NCI-H2107 treated with DMSO at 0.1 percent for 48 hours (cell line): ENCODE measurements at regions not wholly inside any gene's neighbourhood (a gene's known extent, or its start where the extent isn't known, plus 50 kb on each side); places are given as distances from the start of the nearest gene placed in this dataset.

Experiments used
- DNase-seq: peaks from one replicate; lab custom pipeline; 2025; ENCODE audit not compliant: unreplicated experiment; lab: John Stamatoyannopoulos, UW

GRCh38 chr7:95718577-95719410 lies 53.6 kb upstream of the DYNC1I1 start:
- DNase-seq, result peak; percentile 49

GRCh38 chr7:95716357-95717122 lies 55.8 kb upstream of the DYNC1I1 start:
- DNase-seq, result no peak

GRCh38 chr7:95715274-95715673 lies 57.1 kb upstream of the DYNC1I1 start:
- no peak for DNase-seq

- DNase-seq, result no peak
These were observed 61.6 kb upstream of the DYNC1I1 start for GRCh38 chr7:95710711-95711110.

- DNase-seq, result no peak
These were observed 71.4 kb upstream of the DYNC1I1 start for GRCh38 chr7:95700917-95701316.

DNA sequence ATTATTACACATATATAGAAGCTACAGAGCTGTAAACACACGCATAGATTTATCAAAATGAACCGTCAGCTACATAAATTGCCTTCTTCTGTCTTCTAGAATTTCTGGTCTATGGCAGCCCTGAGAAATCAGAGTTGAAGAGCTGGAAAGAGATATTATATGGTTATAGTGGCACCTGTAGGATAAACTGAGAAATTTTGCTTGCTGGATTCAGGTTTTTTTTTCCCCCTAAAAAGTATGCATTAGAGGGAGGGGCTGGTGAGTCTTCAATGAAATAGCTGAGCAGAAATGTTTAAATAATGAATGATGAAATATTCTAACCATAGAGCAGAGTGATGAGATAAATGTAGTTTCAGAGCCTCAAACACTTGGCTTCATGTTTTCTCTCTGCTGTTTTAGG lies 78.0 kb upstream of the DYNC1I1 start:
- no peak for DNase-seq

DNA sequence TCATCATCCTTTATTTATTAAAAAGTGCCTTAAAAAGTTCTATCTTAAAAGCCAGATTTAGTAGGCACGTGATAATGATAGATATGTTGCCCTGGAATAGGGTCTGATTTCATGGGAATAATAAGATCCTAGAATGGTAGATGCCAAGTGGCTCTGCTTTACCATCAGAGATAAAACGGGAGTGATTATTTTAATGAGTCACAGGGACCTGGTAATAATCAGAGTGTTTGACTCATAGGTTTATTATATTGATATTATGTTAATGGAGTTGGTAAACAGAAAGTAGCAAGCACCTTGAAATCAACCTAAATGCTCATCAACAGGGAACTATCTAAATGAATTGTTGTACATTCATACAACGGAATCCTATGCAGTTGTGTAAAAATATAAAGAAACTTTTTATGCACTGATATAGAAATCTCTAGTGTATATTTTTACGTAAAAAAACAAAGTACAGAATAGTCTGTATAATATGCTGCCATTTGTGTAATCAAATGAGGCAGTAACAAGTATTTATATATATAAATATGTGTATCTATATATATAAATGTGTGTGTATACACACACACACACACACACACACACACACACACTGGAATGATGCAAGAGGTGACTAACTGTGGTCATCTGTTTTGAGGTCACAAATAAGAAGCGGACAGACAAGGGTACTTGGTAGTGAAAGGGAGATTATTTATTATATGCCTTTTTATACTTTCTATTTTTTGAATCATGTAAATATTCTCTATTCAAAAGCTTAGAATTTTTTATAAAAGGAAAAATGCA lies 78.6 kb upstream of the DYNC1I1 start:
- DNase-seq, result no peak

- no peak for DNase-seq
These were observed 80.9 kb upstream of the DYNC1I1 start for GRCh38 chr7:95691464-95691863.

GRCh38 chr7:95690367-95690947 lies 81.9 kb upstream of the DYNC1I1 start:
- peak; percentile 71 for DNase-seq

DNA sequence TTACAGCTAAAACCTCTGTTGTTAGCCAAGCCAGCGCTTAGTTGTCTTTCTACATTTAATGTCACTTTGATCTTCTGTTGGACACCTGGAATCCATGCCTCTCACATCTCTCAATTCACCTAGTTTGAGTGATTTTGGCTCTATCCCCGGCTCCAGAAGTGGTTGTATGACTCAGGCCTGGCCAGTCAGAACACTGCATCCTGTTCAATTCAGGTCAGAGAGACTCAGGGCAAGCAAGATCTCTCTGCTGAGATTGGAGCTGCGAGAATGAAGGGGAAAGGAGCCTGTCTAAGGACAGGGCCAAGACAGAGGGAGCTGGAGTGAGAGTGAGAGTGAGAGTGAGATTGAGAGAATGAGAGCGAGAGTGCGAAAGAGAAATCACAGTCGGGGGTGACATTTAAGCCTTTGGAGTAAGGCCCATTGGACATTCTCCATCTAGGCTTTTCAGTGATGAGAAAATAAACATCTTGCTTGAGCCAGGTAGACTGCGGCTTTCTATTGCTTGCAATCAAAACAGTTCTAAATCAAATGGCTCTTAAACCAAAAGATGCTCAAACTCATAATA lies 83.3 kb upstream of the DYNC1I1 start:
- DNase-seq, result no peak

- DNase-seq, result peak; percentile 30
These were observed 84.5 kb upstream of the DYNC1I1 start for GRCh38 chr7:95687759-95688343.

- DNase-seq, result peak; percentile 86
These were observed 86.2 kb upstream of the DYNC1I1 start for GRCh38 chr7:95686109-95686508.

DNA sequence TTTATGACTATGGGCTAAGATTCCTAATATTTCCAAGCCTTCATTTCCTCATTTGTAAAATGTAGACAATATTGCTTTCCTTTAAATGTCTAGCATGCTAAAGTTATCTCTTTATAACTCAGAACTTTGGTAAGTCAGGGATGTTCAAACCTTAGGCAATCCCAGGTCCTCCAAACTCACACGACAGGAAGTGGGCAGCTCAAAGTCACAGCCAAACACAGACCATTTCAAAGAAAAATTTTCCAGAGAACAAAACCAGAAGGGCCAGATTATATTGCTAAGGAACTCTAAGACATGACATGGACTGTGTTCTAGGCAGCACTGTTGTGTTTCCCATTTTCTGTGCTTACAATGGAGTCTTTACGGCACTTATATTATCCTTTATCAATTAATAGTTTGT lies 87.8 kb upstream of the DYNC1I1 start:
- no peak for DNase-seq

DNA sequence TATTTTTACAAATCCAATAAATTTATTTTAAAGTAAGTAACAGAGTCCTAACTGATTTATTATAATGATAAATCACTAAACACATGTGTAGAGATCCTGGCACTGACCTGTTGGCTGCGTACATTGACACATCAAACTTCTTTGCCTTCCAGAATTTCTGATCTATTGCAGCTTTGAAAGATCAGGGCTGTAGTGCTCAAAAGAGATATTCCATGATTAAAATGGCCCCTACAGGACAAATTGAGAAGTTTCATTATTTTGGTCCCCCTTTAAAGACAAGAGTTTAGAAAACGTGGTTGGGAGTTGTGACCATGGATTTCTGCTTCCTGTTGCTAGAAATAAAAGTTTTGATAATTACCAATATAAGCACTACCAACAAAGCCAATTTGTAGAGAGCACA lies 87.7 kb upstream of the PDK4 start:
- DNase-seq, result no peak

DNA sequence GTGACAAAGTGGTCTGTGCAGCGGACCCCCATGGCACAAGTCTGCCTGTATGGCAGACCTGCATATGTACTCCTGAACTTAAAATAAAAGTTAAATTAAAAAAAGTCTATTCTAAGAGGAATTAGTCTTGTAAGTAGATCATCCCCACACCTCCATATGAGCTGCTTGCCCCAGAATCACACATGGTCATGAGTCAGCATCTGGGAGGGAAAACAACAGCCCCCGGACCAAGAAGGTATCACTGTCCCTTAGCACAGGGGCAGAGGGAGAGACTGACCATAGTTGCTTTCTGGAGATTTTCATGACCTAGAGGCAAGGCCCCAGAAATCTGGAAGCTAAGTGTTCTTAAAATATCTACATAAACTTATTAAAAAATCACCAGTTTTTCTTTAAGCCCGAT lies 86.6 kb upstream of the PDK4 start:
- DNase-seq, result no peak

- no peak for DNase-seq
These were observed 80.4 kb upstream of the PDK4 start for GRCh38 chr7:95676691-95677090.

DNA sequence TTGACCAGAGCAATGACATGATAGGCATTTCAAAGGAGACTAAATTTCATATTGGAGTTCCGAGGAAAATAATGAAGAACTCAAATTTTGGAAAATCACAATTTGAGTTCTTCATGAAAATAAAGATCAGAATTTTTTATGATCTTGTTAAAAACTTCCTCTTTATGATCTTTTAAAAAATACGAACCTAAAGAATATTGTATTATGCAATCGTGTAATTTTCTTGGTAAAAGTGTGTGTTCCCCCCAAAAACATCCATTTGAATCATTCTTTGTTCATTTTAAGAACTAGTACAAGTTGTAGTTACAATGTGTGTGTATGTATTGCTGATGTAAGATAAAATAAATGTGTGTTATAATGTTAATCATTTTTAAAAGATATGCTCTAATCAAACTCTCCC lies 79.3 kb upstream of the PDK4 start:
- no peak for DNase-seq

- no peak for DNase-seq
These were observed 78.7 kb upstream of the PDK4 start for GRCh38 chr7:95675016-95675415.

GRCh38 chr7:95674101-95674500 lies 77.8 kb upstream of the PDK4 start:
- no peak for DNase-seq

- DNase-seq, result no peak
These were observed 76.1 kb upstream of the PDK4 start for GRCh38 chr7:95672434-95672833.

DNA sequence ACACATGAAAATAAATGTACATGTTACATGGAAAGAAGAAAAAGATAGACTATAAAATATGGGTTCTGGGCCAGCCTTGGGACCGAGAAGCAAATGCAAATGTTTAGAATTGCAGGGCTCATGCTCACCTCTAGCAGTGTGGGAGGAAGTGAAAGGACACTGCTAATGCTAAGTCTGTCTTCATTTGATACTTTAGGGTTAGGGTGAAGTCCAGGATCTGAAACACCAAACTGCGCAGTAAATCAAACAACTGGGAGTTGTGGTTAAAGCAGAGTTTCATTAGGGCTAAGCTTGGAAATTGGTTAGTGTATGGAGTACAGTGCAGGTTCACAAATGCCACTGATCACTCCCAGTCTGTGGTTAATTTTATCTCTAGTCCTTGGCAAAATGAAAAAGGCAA lies 73.2 kb upstream of the PDK4 start:
- DNase-seq, result no peak
